Fibroblast of the aortic adventitia (primary cell): ENCODE measurements at regions not wholly inside any gene's neighbourhood (a gene's known extent, or its start where the extent isn't known, plus 50 kb on each side); places are given as distances from the start of the nearest gene placed in this dataset.

Experiments
- DNase-seq: peaks from one replicate; pipeline ENCODE4 v3.0.0-alpha.2; 2010; ENCODE audit warnings: low read depth
- H3K4me3 ChIP-seq: 2 replicates; pipeline ENCODE4 v1.5.1; 2011; ENCODE audit warnings: low read depth, mild to moderate bottlenecking, control low read depth, low read length, moderate library complexity
- TF ChIP-seq, protein P1 (sequence below): IDR thresholded peaks from 2 replicates; pipeline ENCODE4 v1.5.1; 2011; ENCODE audit warnings: mild to moderate bottlenecking, low read length, control low read depth, inconsistent platforms; ENCODE audit not compliant: insufficient read depth

GRCh38 chr20:12318043-12318442, 400.4 kb downstream of the BTBD3 start:
- no peak overlapping the region for H3K4me3 ChIP-seq
- TF ChIP-seq, protein P1, sequence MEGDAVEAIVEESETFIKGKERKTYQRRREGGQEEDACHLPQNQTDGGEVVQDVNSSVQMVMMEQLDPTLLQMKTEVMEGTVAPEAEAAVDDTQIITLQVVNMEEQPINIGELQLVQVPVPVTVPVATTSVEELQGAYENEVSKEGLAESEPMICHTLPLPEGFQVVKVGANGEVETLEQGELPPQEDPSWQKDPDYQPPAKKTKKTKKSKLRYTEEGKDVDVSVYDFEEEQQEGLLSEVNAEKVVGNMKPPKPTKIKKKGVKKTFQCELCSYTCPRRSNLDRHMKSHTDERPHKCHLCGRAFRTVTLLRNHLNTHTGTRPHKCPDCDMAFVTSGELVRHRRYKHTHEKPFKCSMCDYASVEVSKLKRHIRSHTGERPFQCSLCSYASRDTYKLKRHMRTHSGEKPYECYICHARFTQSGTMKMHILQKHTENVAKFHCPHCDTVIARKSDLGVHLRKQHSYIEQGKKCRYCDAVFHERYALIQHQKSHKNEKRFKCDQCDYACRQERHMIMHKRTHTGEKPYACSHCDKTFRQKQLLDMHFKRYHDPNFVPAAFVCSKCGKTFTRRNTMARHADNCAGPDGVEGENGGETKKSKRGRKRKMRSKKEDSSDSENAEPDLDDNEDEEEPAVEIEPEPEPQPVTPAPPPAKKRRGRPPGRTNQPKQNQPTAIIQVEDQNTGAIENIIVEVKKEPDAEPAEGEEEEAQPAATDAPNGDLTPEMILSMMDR, result no peak
- no peak for DNase-seq

DNA sequence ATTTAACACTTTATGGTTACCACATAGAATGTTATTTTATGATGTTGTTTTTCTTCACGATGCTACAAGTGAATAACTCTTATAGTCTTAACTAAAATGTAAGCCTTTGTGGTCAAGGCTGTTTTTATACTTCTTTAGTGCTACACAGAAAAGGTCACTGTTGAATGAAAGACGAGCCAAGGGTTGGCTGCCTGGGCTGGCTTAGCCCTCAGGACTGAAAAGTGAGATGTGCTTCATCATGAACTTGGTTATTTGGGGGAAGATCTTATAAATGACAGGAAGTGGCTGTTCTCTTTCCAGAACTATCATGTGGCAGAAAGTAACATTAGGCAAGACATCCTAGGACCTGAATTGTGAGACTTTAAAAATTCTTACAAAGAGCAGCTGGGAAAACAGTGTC, 404.0 kb downstream of the BTBD3 start:
- TF ChIP-seq, protein P1, result no peak

DNA sequence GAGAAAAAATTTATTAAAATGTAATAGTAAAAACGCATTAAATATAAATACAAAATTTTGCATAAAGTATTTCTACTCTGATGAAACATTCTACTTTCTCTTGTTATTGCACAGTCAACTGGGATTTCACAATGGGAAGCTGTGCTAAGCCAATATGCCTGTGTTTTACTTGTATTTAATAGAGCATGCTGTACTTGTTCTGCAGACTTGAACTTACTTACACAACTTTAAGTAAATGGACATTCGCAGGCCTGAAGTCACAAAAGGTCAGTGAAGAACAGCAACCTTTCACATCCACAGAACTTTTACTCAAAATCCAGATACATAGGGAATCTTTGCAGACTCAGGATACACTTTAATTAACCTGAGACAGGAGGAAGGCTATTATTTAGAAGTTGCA, 409.5 kb downstream of the BTBD3 start:
- TF ChIP-seq, protein P1, result no peak
- DNase-seq, result no peak
- no peak overlapping the region for H3K4me3 ChIP-seq

More for the DNA sequence above, 404.0 kb downstream of the BTBD3 start:
- no peak for DNase-seq
- H3K4me3 ChIP-seq, result no peak overlapping the region

DNA sequence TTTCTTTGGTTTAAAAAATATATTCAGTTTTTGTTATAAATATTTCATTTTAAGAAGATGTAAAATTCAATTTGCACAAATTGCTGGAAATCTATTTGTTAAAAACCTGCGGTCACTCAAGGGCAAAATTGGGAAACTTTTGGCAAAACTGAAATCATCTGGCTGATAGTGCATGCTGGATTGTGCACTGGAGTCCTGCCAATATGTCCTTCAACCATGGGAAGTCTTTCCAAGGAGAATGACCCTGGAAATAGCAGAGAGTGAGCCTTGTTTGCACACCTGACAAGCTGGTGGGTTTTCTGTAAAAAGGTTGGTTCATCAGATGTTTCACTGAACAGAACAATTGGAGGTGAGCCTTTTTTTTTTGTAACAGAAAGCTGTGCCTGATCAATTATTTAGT, 413.5 kb downstream of the BTBD3 start:
- H3K4me3 ChIP-seq, result no peak overlapping the region
- TF ChIP-seq, protein P1, result no peak
- DNase-seq, result no peak

GRCh38 chr20:12337601-12338000, 419.9 kb downstream of the BTBD3 start:
- TF ChIP-seq, protein P1, result no peak
- H3K4me3 ChIP-seq, result no peak overlapping the region

DNA sequence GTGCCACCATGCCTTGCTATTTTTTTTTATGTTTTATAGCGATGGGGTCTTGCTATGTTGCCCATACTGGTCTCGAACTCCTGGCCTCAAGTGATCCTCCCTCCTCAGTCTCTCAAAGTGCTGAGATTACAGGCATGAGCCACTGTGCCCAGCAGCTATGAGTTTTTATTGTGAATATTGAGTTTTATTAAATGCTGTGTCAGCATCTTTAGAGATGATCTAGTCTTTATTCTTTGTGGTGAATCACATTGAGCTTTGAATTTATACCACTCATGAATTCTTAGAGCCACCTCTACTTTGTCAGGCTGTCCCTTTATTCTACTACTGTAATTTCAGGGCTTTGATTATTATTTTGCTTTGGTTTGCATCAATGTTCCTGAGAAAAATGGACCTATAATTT, 428.3 kb downstream of the BTBD3 start:
- DNase-seq, result no peak
- TF ChIP-seq, protein P1, result no peak
- H3K4me3 ChIP-seq, result no peak overlapping the region

More at GRCh38 chr20:12337601-12338000, 419.9 kb downstream of the BTBD3 start:
- no peak for DNase-seq

DNA sequence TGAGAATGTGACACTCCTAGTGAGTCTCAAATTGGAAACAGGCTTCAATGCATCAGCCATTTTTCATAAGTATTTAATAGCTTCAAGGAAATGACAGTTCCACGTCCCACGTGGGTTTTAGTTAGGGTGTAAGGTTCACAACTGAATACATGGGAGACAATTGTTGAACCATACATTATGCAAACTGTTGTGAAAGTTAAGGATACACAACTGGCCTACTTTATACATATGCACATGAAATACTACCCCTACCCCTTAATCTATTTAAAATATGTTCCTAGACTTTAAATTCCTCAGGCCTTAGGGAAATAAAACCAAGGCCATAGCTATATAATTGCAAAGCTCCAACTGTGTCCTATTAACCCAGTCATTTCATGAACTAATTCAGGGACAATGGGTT, 436.1 kb downstream of the BTBD3 start:
- H3K4me3 ChIP-seq, result no peak overlapping the region
- TF ChIP-seq, protein P1, result no peak
- DNase-seq, result no peak
